ENCODE measurements at regions not wholly inside any gene's neighbourhood (a gene's known extent, or its start where the extent isn't known, plus 50 kb on each side); places are given as distances from the start of the nearest gene placed in this dataset.

GRCh38 chr17:34817252-34818035 is 143.8 kb downstream of the CCT6B start:
- TF ChIP-seq CTCF (IDR thresholded peaks at IDR 0.05) = no peak
- no peak for TF ChIP-seq POLR2A (IDR thresholded peaks at IDR 0.05)

Data from thyroid gland (tissue), 4 donors.